ENCODE measurements at regions not wholly inside any gene's neighbourhood (a gene's known extent, or its start where the extent isn't known, plus 50 kb on each side); places are given as distances from the start of the nearest gene placed in this dataset.
"Not testable (repeated sequence)": the region's sequence is repeated elsewhere in the genome, so short reads cannot be mapped to it uniquely, and the experiment has no call there.

DNA sequence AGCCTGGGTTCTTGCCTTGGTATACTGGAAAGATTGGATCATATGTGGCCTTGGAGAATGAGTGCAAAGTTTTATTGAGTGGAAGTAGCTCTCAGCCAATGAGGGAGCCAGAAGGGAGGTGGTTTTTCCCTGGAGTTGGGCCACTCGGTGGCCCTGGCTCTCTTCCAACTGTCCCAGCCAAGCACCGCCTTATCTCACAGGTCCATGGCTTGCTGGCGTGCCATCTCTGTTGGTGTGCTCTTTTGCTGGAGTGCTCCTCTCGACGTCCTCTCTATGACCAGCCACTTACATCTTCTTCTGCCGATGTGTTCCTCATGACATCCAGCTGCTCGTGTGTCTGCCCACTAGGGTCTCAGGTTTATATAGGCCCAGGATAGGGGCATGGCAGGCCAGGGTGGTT lies 505.9 kb upstream of the SYNCRIP start:
- H3K27me3 ChIP-seq, result no peaks in the 10 kb centered on the region
- H3K36me3 ChIP-seq, result no peaks in the 10 kb centered on the region
- H3K9ac ChIP-seq (ENCODE audit: low read depth in 2 of 2, low read length in 2 of 2), result no peak overlapping the region
- H3K4me3 ChIP-seq, result no peak overlapping the region
- no peaks in the 10 kb centered on the region for H3K4me1 ChIP-seq
- intact Hi-C loops (cut with DNase I), result no loop called here
- no peak for DNase-seq
- no peaks in the 10 kb centered on the region for H3K9me3 ChIP-seq
- TF ChIP-seq, protein P1, sequence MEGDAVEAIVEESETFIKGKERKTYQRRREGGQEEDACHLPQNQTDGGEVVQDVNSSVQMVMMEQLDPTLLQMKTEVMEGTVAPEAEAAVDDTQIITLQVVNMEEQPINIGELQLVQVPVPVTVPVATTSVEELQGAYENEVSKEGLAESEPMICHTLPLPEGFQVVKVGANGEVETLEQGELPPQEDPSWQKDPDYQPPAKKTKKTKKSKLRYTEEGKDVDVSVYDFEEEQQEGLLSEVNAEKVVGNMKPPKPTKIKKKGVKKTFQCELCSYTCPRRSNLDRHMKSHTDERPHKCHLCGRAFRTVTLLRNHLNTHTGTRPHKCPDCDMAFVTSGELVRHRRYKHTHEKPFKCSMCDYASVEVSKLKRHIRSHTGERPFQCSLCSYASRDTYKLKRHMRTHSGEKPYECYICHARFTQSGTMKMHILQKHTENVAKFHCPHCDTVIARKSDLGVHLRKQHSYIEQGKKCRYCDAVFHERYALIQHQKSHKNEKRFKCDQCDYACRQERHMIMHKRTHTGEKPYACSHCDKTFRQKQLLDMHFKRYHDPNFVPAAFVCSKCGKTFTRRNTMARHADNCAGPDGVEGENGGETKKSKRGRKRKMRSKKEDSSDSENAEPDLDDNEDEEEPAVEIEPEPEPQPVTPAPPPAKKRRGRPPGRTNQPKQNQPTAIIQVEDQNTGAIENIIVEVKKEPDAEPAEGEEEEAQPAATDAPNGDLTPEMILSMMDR (IDR thresholded peaks at IDR 0.05), result no peak
- H3K27ac ChIP-seq, result no peak overlapping the region

DNA sequence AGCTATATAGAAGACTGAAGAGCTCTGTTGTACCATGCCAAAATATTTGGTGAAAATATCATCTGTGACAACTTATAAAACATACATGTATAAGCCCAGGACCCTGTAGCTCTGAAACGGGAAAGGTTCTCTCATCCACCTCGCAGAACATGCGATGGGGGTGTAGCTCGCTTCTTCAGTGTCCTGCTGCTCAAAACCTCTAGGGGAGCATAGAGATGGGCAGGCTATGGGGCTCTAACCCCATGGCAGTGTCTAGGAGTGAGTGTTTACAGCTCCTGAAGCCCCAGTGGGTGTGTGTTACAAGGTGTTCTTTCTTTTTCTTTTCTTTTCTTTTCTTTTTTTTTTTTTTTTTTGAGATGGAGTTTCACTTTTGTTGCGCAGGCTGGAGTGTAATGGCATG lies 505.2 kb upstream of the SYNCRIP start:
- Histone ChIP-seq H3K27me3 (no peaks in the 10 kb centered on the region), H3K9ac (ENCODE audit: low read depth in 2 of 2, low read length in 2 of 2) (no peak overlapping the region), H3K9me3 (no peaks in the 10 kb centered on the region), H3K4me3 (no peak overlapping the region), H3K4me1 (no peaks in the 10 kb centered on the region), H3K27ac (no peak overlapping the region), H3K36me3 (no peaks in the 10 kb centered on the region)
- intact Hi-C loops (cut with DNase I), result no loop called here
- TF ChIP-seq, protein P1 (IDR thresholded peaks at IDR 0.05), result no peak
- no peak for DNase-seq

DNA sequence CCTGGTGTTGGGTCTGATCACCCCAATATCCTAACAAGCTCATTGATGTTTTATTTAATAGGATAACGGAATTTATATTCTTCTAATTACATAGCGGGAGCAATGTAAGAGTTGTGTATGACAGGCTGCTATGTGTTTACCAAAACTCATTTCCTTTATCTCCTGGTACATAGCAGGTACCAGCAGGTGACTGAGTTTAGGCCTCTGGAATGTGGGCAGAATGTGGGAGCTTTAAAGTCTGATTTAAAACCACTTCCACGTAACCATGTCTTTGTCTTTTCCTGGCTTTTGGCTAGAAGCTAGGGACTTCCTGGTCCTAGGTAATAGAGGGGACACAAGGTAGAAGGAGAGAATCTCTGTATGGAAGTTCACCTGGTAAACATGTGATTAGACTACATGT lies 504.6 kb upstream of the SYNCRIP start:
- no peak overlapping the region for H3K9ac ChIP-seq (ENCODE audit: low read depth in 2 of 2, low read length in 2 of 2)
- H3K27ac ChIP-seq, result no peak overlapping the region
- no peak overlapping the region for H3K4me3 ChIP-seq

DNA sequence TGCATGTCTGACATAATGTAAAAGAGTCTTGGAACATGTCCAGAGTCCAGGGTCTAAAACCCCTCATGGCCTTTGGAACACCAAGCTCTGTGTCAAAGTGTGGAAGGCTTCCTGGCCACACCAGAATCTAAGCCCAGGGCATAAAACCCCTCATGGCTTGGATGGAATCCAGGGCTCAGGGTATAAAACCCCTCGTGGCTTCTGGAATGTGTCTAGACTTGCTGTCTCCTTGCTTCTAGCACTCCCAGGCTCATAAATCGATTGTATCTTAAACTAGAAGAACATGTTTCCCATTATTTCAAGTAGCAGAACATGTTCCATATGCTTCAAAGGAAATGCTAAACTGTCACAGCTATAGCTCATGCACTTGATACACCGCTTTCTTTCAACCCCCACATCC lies 504.1 kb upstream of the SYNCRIP start:
- H3K36me3 ChIP-seq; H3K9me3 ChIP-seq; H3K4me1 ChIP-seq; DNase-seq; intact Hi-C loops (cut with DNase I); H3K27me3 ChIP-seq; H3K9ac ChIP-seq (ENCODE audit: low read depth in 2 of 2, low read length in 2 of 2); H3K4me3 ChIP-seq; H3K27ac ChIP-seq: not testable (repeated sequence)

More for the DNA sequence above, 504.6 kb upstream of the SYNCRIP start:
- intact Hi-C loops (cut with DNase I), result no loop called here
- no peak for DNase-seq
- no peaks in the 10 kb centered on the region for H3K9me3 ChIP-seq
- no peaks in the 10 kb centered on the region for H3K4me1 ChIP-seq
- no peaks in the 10 kb centered on the region for H3K36me3 ChIP-seq
- TF ChIP-seq, protein P1 (IDR thresholded peaks at IDR 0.05), result no peak
- no peaks in the 10 kb centered on the region for H3K27me3 ChIP-seq

DNA sequence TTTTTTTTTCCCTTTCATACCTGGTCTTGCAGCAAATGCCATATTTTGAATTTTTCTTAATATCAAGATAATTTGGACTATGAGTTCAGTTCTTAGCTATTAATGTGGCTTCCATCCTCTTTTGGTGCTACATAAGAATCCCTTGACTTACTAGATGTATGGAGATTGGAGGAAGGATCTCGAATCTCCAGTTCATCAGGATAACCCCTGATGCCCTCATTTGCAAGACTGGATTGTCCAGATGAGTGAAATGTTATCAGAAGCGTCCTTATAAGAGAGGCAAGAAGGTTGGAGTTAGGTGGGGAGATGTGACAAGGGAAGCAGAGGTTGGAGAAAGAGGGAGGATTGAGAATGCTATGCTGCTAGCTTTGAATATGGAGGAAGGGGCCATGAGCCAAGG lies 499.6 kb upstream of the SYNCRIP start:
- Histone ChIP-seq H3K4me3 (no peak overlapping the region), H3K9me3 (no peaks in the 10 kb centered on the region), H3K4me1 (no peaks in the 10 kb centered on the region), H3K36me3 (no peaks in the 10 kb centered on the region), H3K27ac (no peak overlapping the region), H3K27me3 (no peaks in the 10 kb centered on the region), H3K9ac (ENCODE audit: low read depth in 2 of 2, low read length in 2 of 2) (no peak overlapping the region)
- TF ChIP-seq, protein P1 (IDR thresholded peaks at IDR 0.05), result no peak
- intact Hi-C loops (cut with DNase I), result no loop called here
- no peak for DNase-seq

DNA sequence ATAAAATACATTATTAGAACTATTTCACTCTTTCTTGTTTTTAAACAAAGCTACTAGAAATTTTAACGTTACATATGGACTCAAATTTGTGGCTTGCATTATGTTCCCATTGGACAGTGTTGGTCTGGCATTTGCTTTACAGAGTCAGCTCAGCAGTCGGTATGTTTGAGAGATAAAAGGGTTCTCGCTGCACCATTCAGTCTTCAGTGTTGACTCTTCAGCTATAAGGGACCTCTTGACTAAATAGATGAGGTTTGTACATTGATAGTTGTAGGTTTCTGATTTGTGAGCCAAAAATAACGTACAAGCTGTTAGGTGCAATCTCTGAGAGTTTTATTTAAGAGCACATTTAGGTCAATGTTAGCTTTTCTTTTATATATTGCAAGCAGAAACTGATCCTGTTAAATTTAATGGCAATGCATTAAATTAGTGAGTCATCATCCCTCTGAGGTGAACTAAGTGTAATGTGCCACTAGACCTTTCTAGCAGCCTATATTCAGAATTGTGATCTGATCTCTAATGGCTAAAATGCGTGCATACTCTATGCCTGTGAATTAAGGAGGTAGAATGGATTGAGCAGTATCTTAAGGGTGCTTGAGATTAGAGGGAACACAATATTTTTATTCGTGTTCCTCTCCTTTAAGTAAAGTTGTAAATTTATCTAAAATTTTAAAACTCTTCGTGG lies 485.6 kb upstream of the SYNCRIP start:
- no peak overlapping the region for H3K4me3 ChIP-seq
- no peaks in the 10 kb centered on the region for H3K9me3 ChIP-seq
- H3K27me3 ChIP-seq, result no peaks in the 10 kb centered on the region
- no peak overlapping the region for H3K9ac ChIP-seq (ENCODE audit: low read depth in 2 of 2, low read length in 2 of 2)
- DNase-seq, result no peak
- intact Hi-C loops (cut with DNase I), result no loop called here
- TF ChIP-seq, protein P1 (IDR thresholded peaks at IDR 0.05), result no peak
- H3K27ac ChIP-seq, result no peak overlapping the region
- no peaks in the 10 kb centered on the region for H3K36me3 ChIP-seq
- H3K4me1 ChIP-seq, result no peaks in the 10 kb centered on the region

Data from colonic mucosa (tissue), 4 donors.